Gastrocnemius medialis (tissue), 4 donors: ENCODE measurements at regions not wholly inside any gene's neighbourhood (a gene's known extent, or its start where the extent isn't known, plus 50 kb on each side); places are given as distances from the start of the nearest gene placed in this dataset.

Source experiments
- POLR2A ChIP-seq, 2 donors: fragments of 450-650 bp; IDR thresholded peaks; one replicate each; pipeline ENCODE4 v1.6.1; 2017; ENCODE audit warnings: antibody characterized with exemption in 2 of 2, mild to moderate bottlenecking in 2 of 2, moderate library complexity in 2 of 2
- TF ChIP-seq, protein P1 (sequence below), 5 experiments: fragments of 450-650 bp in 3 of 5; fragments of 200-600 bp in 2 of 5; sonication (generic) in 2 of 5; IDR thresholded peaks in 4 of 5; conservative IDR thresholded peaks in 1 of 5; 1 replicate in 4 of 5; 2 replicates in 1 of 5; pipeline ENCODE4 v1.5.1; 2016 to 2019; ENCODE audit warnings: antibody characterized with exemption in 5 of 5, mild to moderate bottlenecking in 3 of 5, moderate library complexity in 3 of 5

DNA sequence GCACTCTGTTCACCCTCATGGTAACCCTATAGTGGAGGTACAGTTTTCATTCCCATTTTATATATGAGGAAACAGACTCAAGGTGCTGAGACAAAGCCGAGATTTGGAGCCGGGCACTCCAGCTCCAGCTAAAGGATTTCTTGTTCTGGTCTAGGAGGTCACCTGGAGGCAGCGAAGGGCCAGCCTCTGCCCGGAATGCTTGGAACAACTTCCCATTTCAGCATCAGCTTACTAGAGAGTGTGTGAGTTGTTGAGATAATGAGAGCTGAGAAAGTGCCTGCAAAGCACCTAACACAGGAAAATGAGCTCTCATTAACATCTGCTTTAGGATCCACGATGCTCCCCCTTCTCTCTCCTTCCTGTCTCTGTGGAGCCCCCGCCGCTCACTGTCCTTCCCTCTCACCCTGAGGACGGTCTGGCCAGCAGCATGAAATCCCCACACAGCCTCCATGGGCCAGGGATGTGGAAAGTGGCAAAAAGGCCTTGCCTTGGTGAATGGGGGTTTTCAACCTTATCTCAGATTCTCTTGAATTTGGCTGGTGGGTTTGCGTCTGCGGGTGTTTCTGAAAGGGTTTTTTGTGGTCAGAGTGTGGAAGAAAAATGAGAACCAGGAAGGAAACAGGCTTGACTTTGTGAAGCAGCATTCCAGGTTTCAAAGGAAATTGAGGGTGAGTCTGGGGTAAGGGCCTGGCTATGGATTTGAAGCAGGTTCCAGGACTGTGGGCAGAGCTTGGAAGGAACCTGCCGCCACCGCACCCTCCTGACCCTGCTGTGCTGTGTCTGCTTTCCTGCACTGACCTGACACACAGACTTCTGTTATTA, 178.7 kb downstream of the FOXL1 start:
- TF ChIP-seq, protein P1, sequence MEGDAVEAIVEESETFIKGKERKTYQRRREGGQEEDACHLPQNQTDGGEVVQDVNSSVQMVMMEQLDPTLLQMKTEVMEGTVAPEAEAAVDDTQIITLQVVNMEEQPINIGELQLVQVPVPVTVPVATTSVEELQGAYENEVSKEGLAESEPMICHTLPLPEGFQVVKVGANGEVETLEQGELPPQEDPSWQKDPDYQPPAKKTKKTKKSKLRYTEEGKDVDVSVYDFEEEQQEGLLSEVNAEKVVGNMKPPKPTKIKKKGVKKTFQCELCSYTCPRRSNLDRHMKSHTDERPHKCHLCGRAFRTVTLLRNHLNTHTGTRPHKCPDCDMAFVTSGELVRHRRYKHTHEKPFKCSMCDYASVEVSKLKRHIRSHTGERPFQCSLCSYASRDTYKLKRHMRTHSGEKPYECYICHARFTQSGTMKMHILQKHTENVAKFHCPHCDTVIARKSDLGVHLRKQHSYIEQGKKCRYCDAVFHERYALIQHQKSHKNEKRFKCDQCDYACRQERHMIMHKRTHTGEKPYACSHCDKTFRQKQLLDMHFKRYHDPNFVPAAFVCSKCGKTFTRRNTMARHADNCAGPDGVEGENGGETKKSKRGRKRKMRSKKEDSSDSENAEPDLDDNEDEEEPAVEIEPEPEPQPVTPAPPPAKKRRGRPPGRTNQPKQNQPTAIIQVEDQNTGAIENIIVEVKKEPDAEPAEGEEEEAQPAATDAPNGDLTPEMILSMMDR (IDR thresholded peaks at IDR 0.05 in 4 of 5, conservative IDR thresholded peaks at IDR 0.05 in 1 of 5), result no peak
- TF ChIP-seq POLR2A (IDR thresholded peaks at IDR 0.05), result no peak
